WTC11 (cell line): ENCODE measurements at regions not wholly inside any gene's neighbourhood (a gene's known extent, or its start where the extent isn't known, plus 50 kb on each side); places are given as distances from the start of the nearest gene placed in this dataset.
A peak's percentile ranks its signal among the peaks of the same experiment; 100 is the strongest.
"Not testable (repeated sequence)": the region's sequence is repeated elsewhere in the genome, so short reads cannot be mapped to it uniquely, and the experiment has no call there.

Experiments
- ATAC-seq: fragments of 200-7000 bp; cut with Tn5 transposase; 2 replicates; pipeline ENCODE4 v1.10.0; 2021; ENCODE audit warnings: mild to moderate bottlenecking, moderate library complexity
- CTCF ChIA-PET: fragments of 300-600 bp; sonication (Branson Sonifier 250); formaldehyde crosslinking; loops from one replicate; lab custom pipeline; 2021; ENCODE audit warnings: antibody characterized with exemption; lab: Charles Lee
- POLR2A ChIA-PET: fragments of 350-600 bp; sonication (Branson Sonifier 250); formaldehyde crosslinking; loops from one replicate; lab custom pipeline; 2021; ENCODE audit warnings: antibody characterized with exemption; lab: Charles Lee
- DNase-seq: peaks from one replicate; pipeline ENCODE4 v3.0.0; 2021; ENCODE audit warnings: low spot score
- H3K27ac Mint-ChIP-seq: 2 replicates; pipeline ENCODE4 v1.8.0; 2021; ENCODE audit warnings: mixed read lengths
- H3K27me3 Mint-ChIP-seq: 2 replicates; pipeline ENCODE4 v1.8.0; 2021; ENCODE audit warnings: low read depth, mild to moderate bottlenecking, moderate library complexity, mixed read lengths
- H3K36me3 Mint-ChIP-seq: 2 replicates; pipeline ENCODE4 v1.8.0; 2021; ENCODE audit warnings: mixed read lengths
- H3K4me1 Mint-ChIP-seq: 2 replicates; pipeline ENCODE4 v1.8.0; 2022; ENCODE audit warnings: mixed read lengths
- H3K4me3 Mint-ChIP-seq: 2 replicates; pipeline ENCODE4 v1.8.0; 2021; ENCODE audit warnings: mild to moderate bottlenecking, moderate library complexity, mixed read lengths
- H3K9me3 Mint-ChIP-seq: 2 replicates; pipeline ENCODE4 v1.8.0; 2021; ENCODE audit warnings: mixed read lengths
- AR ChIP-seq: fragments of 250-450 bp; sonication (Bioruptor Pico); IDR thresholded peaks from 2 replicates; pipeline ENCODE4 v1.9.0; 2021; ENCODE audit warnings: mild to moderate bottlenecking
- ATF1 ChIP-seq: sonication (generic); formaldehyde crosslinking; IDR thresholded peaks from 2 replicates; pipeline ENCODE4 v1.8.1; 2023; ENCODE audit warnings: mild to moderate bottlenecking, moderate library complexity, missing genetic modification reagents
- CDX4 ChIP-seq: fragments of 250-450 bp; sonication (Bioruptor Pico); IDR thresholded peaks from 2 replicates; pipeline ENCODE4 v1.9.0; 2021; ENCODE audit warnings: moderate library complexity, mild to moderate bottlenecking, inconsistent platforms, borderline replicate concordance
- CTCF ChIP-seq: fragments of 200-600 bp; IDR thresholded peaks from 2 replicates; pipeline ENCODE4 v1.8.0; 2022; ENCODE audit warnings: antibody characterized with exemption
- ELF4 ChIP-seq: sonication (generic); formaldehyde crosslinking; IDR thresholded peaks from 2 replicates; pipeline ENCODE4 v1.8.1; 2022; ENCODE audit warnings: low read depth, mild to moderate bottlenecking, moderate library complexity, missing genetic modification reagents
- FOXP1 ChIP-seq: sonication (generic); formaldehyde crosslinking; IDR thresholded peaks from 2 replicates; pipeline ENCODE4 v1.8.0; 2022; ENCODE audit warnings: missing genetic modification reagents, mild to moderate bottlenecking, moderate library complexity, borderline replicate concordance
- HMGA2 ChIP-seq: fragments of 250-450 bp; sonication (Bioruptor Pico); IDR thresholded peaks from 2 replicates; pipeline ENCODE4 v1.4.0; 2021; ENCODE audit warnings: mild to moderate bottlenecking, moderate library complexity
- KAT7 ChIP-seq: sonication (generic); formaldehyde crosslinking; IDR thresholded peaks from 2 replicates; pipeline ENCODE4 v1.8.1; 2023; ENCODE audit warnings: missing genetic modification reagents, mild to moderate bottlenecking, borderline replicate concordance
- MYBL2 ChIP-seq: sonication (generic); formaldehyde crosslinking; IDR thresholded peaks from 2 replicates; pipeline ENCODE4 v1.8.1; 2023; ENCODE audit warnings: mild to moderate bottlenecking, moderate library complexity, missing genetic modification reagents
- NFE2L1 ChIP-seq: sonication (generic); formaldehyde crosslinking; IDR thresholded peaks from 2 replicates; pipeline ENCODE4 v1.8.1; 2023; ENCODE audit warnings: missing genetic modification reagents
- PRRX2 ChIP-seq: fragments of 250-450 bp; sonication (Bioruptor Pico); IDR thresholded peaks from 2 replicates; pipeline ENCODE4 v1.8.0; 2021; ENCODE audit warnings: mild to moderate bottlenecking
- TCF7 ChIP-seq: sonication (generic); formaldehyde crosslinking; IDR thresholded peaks from 2 replicates; pipeline ENCODE4 v1.8.0; 2022; ENCODE audit warnings: mild to moderate bottlenecking, low read depth, missing genetic modification reagents, moderate library complexity
- ZNF232 ChIP-seq: sonication (generic); formaldehyde crosslinking; IDR thresholded peaks from 2 replicates; pipeline ENCODE4 v1.8.0; 2022; ENCODE audit warnings: mild to moderate bottlenecking, missing genetic modification reagents
- ZNF317 ChIP-seq: sonication (generic); formaldehyde crosslinking; IDR thresholded peaks from 2 replicates; pipeline ENCODE4 v1.8.1; 2023; ENCODE audit warnings: low read depth, mild to moderate bottlenecking, moderate library complexity, missing genetic modification reagents, borderline replicate concordance
- ZNF423 ChIP-seq: fragments of 250-450 bp; sonication (Bioruptor Pico); IDR thresholded peaks from 2 replicates; pipeline ENCODE4 v2.1.2; 2022; ENCODE audit warnings: mild to moderate bottlenecking, moderate library complexity
- TF ChIP-seq, protein P1 (sequence below): sonication (generic); formaldehyde crosslinking; IDR thresholded peaks from 2 replicates; pipeline ENCODE4 v1.8.0; 2022; ENCODE audit warnings: mild to moderate bottlenecking, missing genetic modification reagents
- TF ChIP-seq, protein P2 (sequence below): fragments of 250-450 bp; sonication (Bioruptor Pico); IDR thresholded peaks from 2 replicates; pipeline ENCODE4 v1.8.0; 2021; ENCODE audit warnings: mild to moderate bottlenecking
- TF ChIP-seq, protein P3 (sequence below): sonication (generic); formaldehyde crosslinking; IDR thresholded peaks from 2 replicates; pipeline ENCODE4 v1.8.1; 2023; ENCODE audit warnings: mild to moderate bottlenecking, missing genetic modification reagents, moderate library complexity

DNA sequence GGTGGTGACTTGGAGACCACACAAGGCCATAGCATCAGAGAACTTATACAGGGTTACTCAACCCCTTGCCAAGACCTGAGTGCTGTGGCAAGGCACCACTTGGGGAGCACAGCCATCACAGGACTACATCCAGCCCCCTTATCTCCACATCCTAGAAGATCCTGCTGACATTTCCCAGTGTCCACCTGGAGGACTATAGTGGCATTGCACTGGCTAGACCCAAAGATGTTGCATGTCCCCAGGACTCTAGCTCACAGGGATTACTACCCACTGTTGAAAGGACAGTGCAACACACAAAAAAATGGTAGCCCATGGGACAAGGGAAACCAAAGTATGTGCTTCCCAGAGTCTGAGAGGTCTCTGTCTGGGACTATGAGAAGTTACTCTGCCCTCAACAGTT, 411.1 kb upstream of the NUDT12 start:
- ATAC-seq (peak; percentile 95), DNase-seq (peak; percentile 20)
- ChIA-PET CTCF (interaction anchor here (0.9 to 1.0 kb wide), 2 partner anchors 10 to 20 kb away, joined by 3 read pairs; no protein-coding TSS in a partner anchor), POLR2A (interaction anchor here (0.6 kb wide), 1 partner anchor 164 kb away, joined by 3 read pairs; no protein-coding TSS in a partner anchor)
- no peak for TF ChIP-seq AR (CRISPR knock-in tag)
- peak; percentile 32; the same call in 1 of the 2 replicates for TF ChIP-seq CTCF
- Mint-ChIP-seq H3K36me3 (peaks cover 12% of the 10 kb centered on the region), H3K4me1 (no peaks in the 10 kb centered on the region), H3K27me3 (no peaks in the 10 kb centered on the region), H3K27ac (no peak overlapping the region), H3K9me3 (peaks cover 37% of the 10 kb centered on the region), H3K4me3 (no peak overlapping the region)

- ATAC-seq, CTCF ChIA-PET, H3K4me1 Mint-ChIP-seq, H3K27me3 Mint-ChIP-seq, DNase-seq, POLR2A ChIA-PET, H3K4me3 Mint-ChIP-seq, H3K27ac Mint-ChIP-seq: not testable (repeated sequence)
- peaks cover 28% of the 10 kb centered on the region for H3K36me3 Mint-ChIP-seq
- H3K9me3 Mint-ChIP-seq, result peaks cover 38% of the 10 kb centered on the region
These were observed 403.7 kb upstream of the NUDT12 start for GRCh38 chr5:103966295-103966694.

DNA sequence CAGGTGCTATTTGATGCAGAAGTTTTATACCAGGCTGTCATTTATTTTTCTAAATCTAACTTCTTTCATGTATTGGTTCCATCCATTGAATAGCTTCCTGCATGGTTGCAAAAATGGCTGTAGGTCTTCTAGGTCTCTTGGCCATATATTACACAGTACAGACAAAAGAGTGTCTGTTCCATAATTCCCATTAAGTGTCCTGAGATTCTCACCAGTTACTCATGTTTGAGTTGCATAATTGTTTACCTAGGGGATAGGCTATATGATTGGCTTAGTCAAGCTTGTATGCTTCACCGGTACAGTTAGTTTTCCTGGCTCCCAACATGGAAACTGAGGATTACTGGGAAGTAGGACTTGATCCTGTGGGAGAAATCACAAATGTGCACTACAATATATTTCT, 399.4 kb upstream of the NUDT12 start:
- POLR2A ChIA-PET, result no interaction called here
- Mint-ChIP-seq H3K36me3 (peaks cover 12% of the 10 kb centered on the region), H3K4me1 (no peaks in the 10 kb centered on the region), H3K9me3 (peaks cover 40% of the 10 kb centered on the region), H3K27ac (no peak overlapping the region), H3K27me3 (no peaks in the 10 kb centered on the region), H3K4me3 (no peak overlapping the region)
- no peak for ATAC-seq
- CTCF ChIA-PET, result no interaction called here
- no peak for DNase-seq
- no peak for TF ChIP-seq ELF4 (CRISPR knock-in tag)
- TF ChIP-seq, protein P1, sequence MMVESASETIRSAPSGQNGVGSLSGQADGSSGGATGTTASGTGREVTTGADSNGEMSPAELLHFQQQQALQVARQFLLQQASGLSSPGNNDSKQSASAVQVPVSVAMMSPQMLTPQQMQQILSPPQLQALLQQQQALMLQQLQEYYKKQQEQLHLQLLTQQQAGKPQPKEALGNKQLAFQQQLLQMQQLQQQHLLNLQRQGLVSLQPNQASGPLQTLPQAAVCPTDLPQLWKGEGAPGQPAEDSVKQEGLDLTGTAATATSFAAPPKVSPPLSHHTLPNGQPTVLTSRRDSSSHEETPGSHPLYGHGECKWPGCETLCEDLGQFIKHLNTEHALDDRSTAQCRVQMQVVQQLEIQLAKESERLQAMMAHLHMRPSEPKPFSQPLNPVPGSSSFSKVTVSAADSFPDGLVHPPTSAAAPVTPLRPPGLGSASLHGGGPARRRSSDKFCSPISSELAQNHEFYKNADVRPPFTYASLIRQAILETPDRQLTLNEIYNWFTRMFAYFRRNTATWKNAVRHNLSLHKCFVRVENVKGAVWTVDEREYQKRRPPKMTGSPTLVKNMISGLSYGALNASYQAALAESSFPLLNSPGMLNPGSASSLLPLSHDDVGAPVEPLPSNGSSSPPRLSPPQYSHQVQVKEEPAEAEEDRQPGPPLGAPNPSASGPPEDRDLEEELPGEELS (CRISPR knock-in tag), result no peak
- TF ChIP-seq, protein P2, sequence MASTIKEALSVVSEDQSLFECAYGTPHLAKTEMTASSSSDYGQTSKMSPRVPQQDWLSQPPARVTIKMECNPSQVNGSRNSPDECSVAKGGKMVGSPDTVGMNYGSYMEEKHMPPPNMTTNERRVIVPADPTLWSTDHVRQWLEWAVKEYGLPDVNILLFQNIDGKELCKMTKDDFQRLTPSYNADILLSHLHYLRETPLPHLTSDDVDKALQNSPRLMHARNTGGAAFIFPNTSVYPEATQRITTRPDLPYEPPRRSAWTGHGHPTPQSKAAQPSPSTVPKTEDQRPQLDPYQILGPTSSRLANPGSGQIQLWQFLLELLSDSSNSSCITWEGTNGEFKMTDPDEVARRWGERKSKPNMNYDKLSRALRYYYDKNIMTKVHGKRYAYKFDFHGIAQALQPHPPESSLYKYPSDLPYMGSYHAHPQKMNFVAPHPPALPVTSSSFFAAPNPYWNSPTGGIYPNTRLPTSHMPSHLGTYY (CRISPR knock-in tag), result no peak
- TF ChIP-seq CDX4 (CRISPR knock-in tag), result no peak
- no peak for TF ChIP-seq FOXP1
- no peak for TF ChIP-seq PRRX2 (CRISPR knock-in tag)
- no peak for TF ChIP-seq NFE2L1
- TF ChIP-seq MYBL2 (CRISPR knock-in tag), result no peak
- no peak for TF ChIP-seq CTCF
- TF ChIP-seq ZNF232, result no peak
- TF ChIP-seq ZNF317, result no peak
- no peak for TF ChIP-seq ATF1 (CRISPR knock-in tag)
- no peak for TF ChIP-seq TCF7 (CRISPR knock-in tag)
- TF ChIP-seq KAT7, result no peak
- TF ChIP-seq ZNF423 (CRISPR knock-in tag), result no peak
- TF ChIP-seq, protein P3, sequence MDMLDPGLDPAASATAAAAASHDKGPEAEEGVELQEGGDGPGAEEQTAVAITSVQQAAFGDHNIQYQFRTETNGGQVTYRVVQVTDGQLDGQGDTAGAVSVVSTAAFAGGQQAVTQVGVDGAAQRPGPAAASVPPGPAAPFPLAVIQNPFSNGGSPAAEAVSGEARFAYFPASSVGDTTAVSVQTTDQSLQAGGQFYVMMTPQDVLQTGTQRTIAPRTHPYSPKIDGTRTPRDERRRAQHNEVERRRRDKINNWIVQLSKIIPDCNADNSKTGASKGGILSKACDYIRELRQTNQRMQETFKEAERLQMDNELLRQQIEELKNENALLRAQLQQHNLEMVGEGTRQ, result no peak
- no peak for TF ChIP-seq HMGA2 (CRISPR knock-in tag)
